ENCODE measurements at regions not wholly inside any gene's neighbourhood (a gene's known extent, or its start where the extent isn't known, plus 50 kb on each side); places are given as distances from the start of the nearest gene placed in this dataset.

- no peaks in the 10 kb centered on the region for H3K36me3 ChIP-seq (ENCODE audit: control insufficient read depth, insufficient read depth, low read length)
- ChIA-PET CTCF (no interaction called here), POLR2A (no interaction called here)
- DNase-seq (ENCODE audit: low read depth, low spot score): no peak
- in situ Hi-C loops (cut with HindIII; ENCODE audit: low pct_unique_long_range_greater_than_20kb, low sequenced_read_pairs): no loop called here
- no peaks in the 10 kb centered on the region for H3K9me3 ChIP-seq (ENCODE audit: control insufficient read depth, insufficient read depth, low read depth, low read length)
- TF ChIP-seq POLR2AphosphoS5 (IDR thresholded peaks at IDR 0.05; ENCODE audit: low read depth, low read length) (no peak), REST (IDR thresholded peaks at IDR 0.05; ENCODE audit: insufficient read depth in 1 of 2, low read depth in 2 of 2, low read length in 1 of 2) (no peak), TCF7L2 (IDR thresholded peaks at IDR 0.05; ENCODE audit: low read depth, low read length) (no peak), SIN3A (IDR thresholded peaks at IDR 0.05; ENCODE audit: borderline replicate concordance, insufficient read depth, low read depth, low read length) (no peak), CTCF (IDR thresholded peaks at IDR 0.05) (no peak)
- intact Hi-C loops (cut with micrococcal nuclease; ENCODE audit: unreplicated experiment): no loop called here
- no peak overlapping the region for H3K4me3 ChIP-seq (ENCODE audit: low read depth in 2 of 2, low read length in 2 of 2)
- H3K27ac ChIP-seq (ENCODE audit: low read length): no peak overlapping the region
- H3K4me1 ChIP-seq (ENCODE audit: control insufficient read depth, insufficient read depth, low read length): no peaks in the 10 kb centered on the region
- no TSS peak for BruUV-seq (replicated peaks)
- ATAC-seq: no peak
- H3K27me3 ChIP-seq (ENCODE audit: control insufficient read depth, insufficient read depth, low read length): no peaks in the 10 kb centered on the region
Observed at GRCh38 chr2:156704132-156704531, 268.0 kb downstream of the GPD2 start.

- H3K27ac ChIP-seq (ENCODE audit: low read length): no peak overlapping the region
- ChIA-PET POLR2A (no interaction called here), CTCF (no interaction called here)
- ATAC-seq (no peak), DNase-seq (ENCODE audit: low read depth, low spot score) (no peak)
- in situ Hi-C loops (cut with HindIII; ENCODE audit: low pct_unique_long_range_greater_than_20kb, low sequenced_read_pairs) (no loop called here), intact Hi-C loops (cut with micrococcal nuclease; ENCODE audit: unreplicated experiment) (no loop called here)
- TF ChIP-seq POLR2AphosphoS5 (IDR thresholded peaks at IDR 0.05; ENCODE audit: low read depth, low read length) (no peak), REST (IDR thresholded peaks at IDR 0.05; ENCODE audit: insufficient read depth in 1 of 2, low read depth in 2 of 2, low read length in 1 of 2) (no peak), TCF7L2 (IDR thresholded peaks at IDR 0.05; ENCODE audit: low read depth, low read length) (no peak)
- no peak overlapping the region for H3K4me3 ChIP-seq (ENCODE audit: low read depth in 2 of 2, low read length in 2 of 2)
- H3K36me3 ChIP-seq (ENCODE audit: control insufficient read depth, insufficient read depth, low read length): no peaks in the 10 kb centered on the region
- no TSS peak for BruUV-seq (replicated peaks)
- no peaks in the 10 kb centered on the region for H3K4me1 ChIP-seq (ENCODE audit: control insufficient read depth, insufficient read depth, low read length)
- H3K27me3 ChIP-seq (ENCODE audit: control insufficient read depth, insufficient read depth, low read length): no peaks in the 10 kb centered on the region
- H3K9me3 ChIP-seq (ENCODE audit: control insufficient read depth, insufficient read depth, low read depth, low read length): no peaks in the 10 kb centered on the region
Observed at GRCh38 chr2:156704617-156705016, 268.4 kb downstream of the GPD2 start.
